ENCODE measurements at regions not wholly inside any gene's neighbourhood (a gene's known extent, or its start where the extent isn't known, plus 50 kb on each side); places are given as distances from the start of the nearest gene placed in this dataset.

- H3K14ac ChIP-seq (ENCODE audit: low read length): no peak overlapping the region
These were observed 867.8 kb downstream of the TTLL7 start for GRCh38 chr1:83130886-83131691.

GRCh38 chr1:83129107-83129506, 869.8 kb downstream of the TTLL7 start:
- H3K79me1 ChIP-seq (ENCODE audit: low read length): no peaks in the 10 kb centered on the region
- H2BK5ac ChIP-seq (ENCODE audit: low read depth, low read length, poor library complexity): no peak overlapping the region
- no peaks in the 10 kb centered on the region for H3K4me1 ChIP-seq (ENCODE audit: control insufficient read depth in 1 of 2, insufficient read depth in 2 of 2, low read length in 2 of 2)
- H4K12ac ChIP-seq (ENCODE audit: low read depth, low read length): no peak overlapping the region
- H2BK12ac ChIP-seq (ENCODE audit: low read length): no peak overlapping the region
- H3K4me3 ChIP-seq (ENCODE audit: low read depth, low read length): no peak overlapping the region
- no peak overlapping the region for H3K23ac ChIP-seq (ENCODE audit: low read length)
- no peaks in the 10 kb centered on the region for H3K9me3 ChIP-seq (ENCODE audit: insufficient read depth, low read depth, low read length)
- no peaks in the 10 kb centered on the region for H3K36me3 ChIP-seq (ENCODE audit: control insufficient read depth in 1 of 2, insufficient read depth in 2 of 2, low read length in 2 of 2)
- no peak overlapping the region for H3K9ac ChIP-seq (ENCODE audit: low read length)
- H4K8ac ChIP-seq (ENCODE audit: low read depth, low read length): no peak overlapping the region
- H3K4me2 ChIP-seq (ENCODE audit: low read length): no peak overlapping the region
- H3K18ac ChIP-seq (ENCODE audit: low read length): no peak overlapping the region
- no peak overlapping the region for H2AFZ ChIP-seq (ENCODE audit: insufficient read depth, low read length, poor library complexity)
- H2AK5ac ChIP-seq (ENCODE audit: low read length): no peak overlapping the region
- no peak overlapping the region for H3K4ac ChIP-seq (ENCODE audit: low read depth, low read length)
- H3K27ac ChIP-seq (ENCODE audit: low read depth, low read length): no peak overlapping the region
- DNase-seq: no peak
- H4K91ac ChIP-seq (ENCODE audit: low read depth, low read length): no peak overlapping the region
- no peak overlapping the region for H2BK120ac ChIP-seq (ENCODE audit: insufficient read depth, low read length, poor library complexity)
- H3K14ac ChIP-seq (ENCODE audit: low read length): no peak overlapping the region
- WGBS (ENCODE audit: extremely low coverage, insufficient coverage, insufficient read length): no CpG with 5 or more reads among the region's 3 CpGs
- no peaks in the 10 kb centered on the region for H3K27me3 ChIP-seq (ENCODE audit: insufficient read depth, low read length)
- no peaks in the 10 kb centered on the region for H3K79me2 ChIP-seq (ENCODE audit: control insufficient read depth, insufficient read depth, low read length, poor library complexity)

More at GRCh38 chr1:83130886-83131691, 867.8 kb downstream of the TTLL7 start:
- H4K12ac ChIP-seq (ENCODE audit: low read depth, low read length): no peak overlapping the region
- H4K8ac ChIP-seq (ENCODE audit: low read depth, low read length): no peak overlapping the region
- no peak overlapping the region for H2AK5ac ChIP-seq (ENCODE audit: low read length)
- H3K9me3 ChIP-seq (ENCODE audit: insufficient read depth, low read depth, low read length): no peaks in the 10 kb centered on the region
- WGBS (ENCODE audit: extremely low coverage, insufficient coverage, insufficient read length): no CpG with 5 or more reads among the region's 3 CpGs
- no peaks in the 10 kb centered on the region for H3K4me1 ChIP-seq (ENCODE audit: control insufficient read depth in 1 of 2, insufficient read depth in 2 of 2, low read length in 2 of 2)
- no peak overlapping the region for H3K4ac ChIP-seq (ENCODE audit: low read depth, low read length)
- H3K4me3 ChIP-seq (ENCODE audit: low read depth, low read length): no peak overlapping the region
- no peak overlapping the region for H2BK5ac ChIP-seq (ENCODE audit: low read depth, low read length, poor library complexity)
- DNase-seq: no peak
- H2BK12ac ChIP-seq (ENCODE audit: low read length): no peak overlapping the region
- no peak overlapping the region for H3K27ac ChIP-seq (ENCODE audit: low read depth, low read length)
- no peak overlapping the region for H4K91ac ChIP-seq (ENCODE audit: low read depth, low read length)
- H3K23ac ChIP-seq (ENCODE audit: low read length): no peak overlapping the region
- H3K4me2 ChIP-seq (ENCODE audit: low read length): no peak overlapping the region
- H3K18ac ChIP-seq (ENCODE audit: low read length): no peak overlapping the region
- H3K79me1 ChIP-seq (ENCODE audit: low read length): no peaks in the 10 kb centered on the region
- no peak overlapping the region for H3K9ac ChIP-seq (ENCODE audit: low read length)
- no peak overlapping the region for H2AFZ ChIP-seq (ENCODE audit: insufficient read depth, low read length, poor library complexity)
- no peak overlapping the region for H2BK120ac ChIP-seq (ENCODE audit: insufficient read depth, low read length, poor library complexity)
- H3K79me2 ChIP-seq (ENCODE audit: control insufficient read depth, insufficient read depth, low read length, poor library complexity): no peaks in the 10 kb centered on the region
- H3K27me3 ChIP-seq (ENCODE audit: insufficient read depth, low read length): no peaks in the 10 kb centered on the region
- no peaks in the 10 kb centered on the region for H3K36me3 ChIP-seq (ENCODE audit: control insufficient read depth in 1 of 2, insufficient read depth in 2 of 2, low read length in 2 of 2)

- H3K4me3 ChIP-seq (ENCODE audit: low read depth, low read length): no peak overlapping the region
- no peaks in the 10 kb centered on the region for H3K79me1 ChIP-seq (ENCODE audit: low read length)
- no peak overlapping the region for H3K23ac ChIP-seq (ENCODE audit: low read length)
- H2BK12ac ChIP-seq (ENCODE audit: low read length): no peak overlapping the region
- no peak overlapping the region for H3K4me2 ChIP-seq (ENCODE audit: low read length)
- no peak overlapping the region for H4K8ac ChIP-seq (ENCODE audit: low read depth, low read length)
- no peak overlapping the region for H3K27ac ChIP-seq (ENCODE audit: low read depth, low read length)
- no peak overlapping the region for H2AK5ac ChIP-seq (ENCODE audit: low read length)
- no peaks in the 10 kb centered on the region for H3K79me2 ChIP-seq (ENCODE audit: control insufficient read depth, insufficient read depth, low read length, poor library complexity)
- H3K9ac ChIP-seq (ENCODE audit: low read length): no peak overlapping the region
- H4K12ac ChIP-seq (ENCODE audit: low read depth, low read length): no peak overlapping the region
- no peak overlapping the region for H3K4ac ChIP-seq (ENCODE audit: low read depth, low read length)
- H2AFZ ChIP-seq (ENCODE audit: insufficient read depth, low read length, poor library complexity): no peak overlapping the region
- no peaks in the 10 kb centered on the region for H3K27me3 ChIP-seq (ENCODE audit: insufficient read depth, low read length)
- no peaks in the 10 kb centered on the region for H3K4me1 ChIP-seq (ENCODE audit: control insufficient read depth in 1 of 2, insufficient read depth in 2 of 2, low read length in 2 of 2)
- H3K36me3 ChIP-seq (ENCODE audit: control insufficient read depth in 1 of 2, insufficient read depth in 2 of 2, low read length in 2 of 2): no peaks in the 10 kb centered on the region
- H4K91ac ChIP-seq (ENCODE audit: low read depth, low read length): no peak overlapping the region
- no peaks in the 10 kb centered on the region for H3K9me3 ChIP-seq (ENCODE audit: insufficient read depth, low read depth, low read length)
- no CpG with 5 or more reads among the region's 2 CpGs for WGBS (ENCODE audit: extremely low coverage, insufficient coverage, insufficient read length)
- no peak overlapping the region for H2BK5ac ChIP-seq (ENCODE audit: low read depth, low read length, poor library complexity)
- H2BK120ac ChIP-seq (ENCODE audit: insufficient read depth, low read length, poor library complexity): no peak overlapping the region
- no peak overlapping the region for H3K14ac ChIP-seq (ENCODE audit: low read length)
- no peak for DNase-seq
- H3K18ac ChIP-seq (ENCODE audit: low read length): no peak overlapping the region
These were observed 873.5 kb downstream of the TTLL7 start for GRCh38 chr1:83125456-83125855.

DNA sequence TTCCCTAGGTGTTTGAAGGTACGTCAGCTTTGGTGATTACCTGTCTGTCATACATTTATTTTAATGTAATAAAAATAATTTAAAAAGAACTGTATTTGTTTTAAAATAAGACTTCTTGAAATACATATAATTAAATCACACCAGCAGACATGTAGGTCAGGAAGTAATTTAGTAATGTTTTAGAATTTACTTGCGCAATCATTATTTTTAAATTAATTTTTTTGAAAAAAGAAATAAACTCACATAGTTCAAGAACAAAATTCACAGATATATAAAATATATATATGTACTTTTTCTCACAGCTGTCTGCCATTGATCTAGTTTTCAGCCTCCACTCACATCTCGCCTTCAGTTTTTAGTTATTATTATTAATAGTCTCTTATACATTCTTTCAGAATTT, 875.9 kb downstream of the TTLL7 start:
- Histone ChIP-seq H3K79me2 (ENCODE audit: control insufficient read depth, insufficient read depth, low read length, poor library complexity) (no peaks in the 10 kb centered on the region), H3K27ac (ENCODE audit: low read depth, low read length) (no peak overlapping the region), H2BK5ac (ENCODE audit: low read depth, low read length, poor library complexity) (no peak overlapping the region), H2BK120ac (ENCODE audit: insufficient read depth, low read length, poor library complexity) (no peak overlapping the region), H4K8ac (ENCODE audit: low read depth, low read length) (no peak overlapping the region), H3K4ac (ENCODE audit: low read depth, low read length) (no peak overlapping the region), H3K23ac (ENCODE audit: low read length) (no peak overlapping the region), H3K36me3 (ENCODE audit: control insufficient read depth in 1 of 2, insufficient read depth in 2 of 2, low read length in 2 of 2) (no peaks in the 10 kb centered on the region), H2AFZ (ENCODE audit: insufficient read depth, low read length, poor library complexity) (no peak overlapping the region), H3K18ac (ENCODE audit: low read length) (no peak overlapping the region), H3K79me1 (ENCODE audit: low read length) (no peaks in the 10 kb centered on the region), H3K14ac (ENCODE audit: low read length) (no peak overlapping the region), H3K4me3 (ENCODE audit: low read depth, low read length) (no peak overlapping the region), H3K9ac (ENCODE audit: low read length) (no peak overlapping the region), H3K9me3 (ENCODE audit: insufficient read depth, low read depth, low read length) (no peaks in the 10 kb centered on the region), H2AK5ac (ENCODE audit: low read length) (no peak overlapping the region), H4K12ac (ENCODE audit: low read depth, low read length) (no peak overlapping the region), H3K4me2 (ENCODE audit: low read length) (no peak overlapping the region), H3K27me3 (ENCODE audit: insufficient read depth, low read length) (no peaks in the 10 kb centered on the region), H4K91ac (ENCODE audit: low read depth, low read length) (no peak overlapping the region), H3K4me1 (ENCODE audit: control insufficient read depth in 1 of 2, insufficient read depth in 2 of 2, low read length in 2 of 2) (no peaks in the 10 kb centered on the region), H2BK12ac (ENCODE audit: low read length) (no peak overlapping the region)
- no CpG with 5 or more reads among the region's 3 CpGs for WGBS (ENCODE audit: extremely low coverage, insufficient coverage, insufficient read length)
- no peak for DNase-seq
